HCT116 (cell line): ENCODE measurements at regions not wholly inside any gene's neighbourhood (a gene's known extent, or its start where the extent isn't known, plus 50 kb on each side); places are given as distances from the start of the nearest gene placed in this dataset.

Source experiments
- CEBPB ChIP-seq: IDR thresholded peaks from 2 replicates; pipeline ENCODE4 v1.6.1; 2012; ENCODE audit warnings: low read depth
- REST ChIP-seq: IDR thresholded peaks from 2 replicates; pipeline ENCODE4 v1.6.1; 2012; ENCODE audit warnings: low read depth
- SIN3A ChIP-seq: IDR thresholded peaks from 2 replicates; pipeline ENCODE4 v1.6.1; 2012; ENCODE audit warnings: low read depth
- YY1 ChIP-seq: IDR thresholded peaks from 2 replicates; pipeline ENCODE4 v1.6.1; 2011; ENCODE audit warnings: low read length, low read depth, moderate library complexity, mild to moderate bottlenecking; ENCODE audit not compliant: insufficient replicate concordance; ENCODE audit errors: extremely low read depth
- ZNF274 ChIP-seq: fragments of 200-500 bp; sonication (Bioruptor generic); IDR thresholded peaks from 2 replicates; pipeline ENCODE4 v1.6.1; 2014; ENCODE audit warnings: mild to moderate bottlenecking, low read depth, low read length, inconsistent platforms
- TF ChIP-seq, protein P1 (sequence below), 3 experiments: fragments of 200-600 bp in 1 of 3; sonication (generic) in 1 of 3; IDR thresholded peaks in 2 of 3; conservative IDR thresholded peaks in 1 of 3; 2 replicates each; pipeline ENCODE4 v1.5.1; 2012 to 2017; ENCODE audit warnings: low read depth in 2 of 3, low read length in 2 of 3, antibody characterized with exemption in 1 of 3, borderline replicate concordance in 1 of 3, control low read depth in 1 of 3, mild to moderate bottlenecking in 1 of 3, mixed read lengths in 1 of 3, mixed run types in 1 of 3, moderate library complexity in 1 of 3; ENCODE audit not compliant: insufficient read depth in 1 of 3

- TF ChIP-seq, protein P1, sequence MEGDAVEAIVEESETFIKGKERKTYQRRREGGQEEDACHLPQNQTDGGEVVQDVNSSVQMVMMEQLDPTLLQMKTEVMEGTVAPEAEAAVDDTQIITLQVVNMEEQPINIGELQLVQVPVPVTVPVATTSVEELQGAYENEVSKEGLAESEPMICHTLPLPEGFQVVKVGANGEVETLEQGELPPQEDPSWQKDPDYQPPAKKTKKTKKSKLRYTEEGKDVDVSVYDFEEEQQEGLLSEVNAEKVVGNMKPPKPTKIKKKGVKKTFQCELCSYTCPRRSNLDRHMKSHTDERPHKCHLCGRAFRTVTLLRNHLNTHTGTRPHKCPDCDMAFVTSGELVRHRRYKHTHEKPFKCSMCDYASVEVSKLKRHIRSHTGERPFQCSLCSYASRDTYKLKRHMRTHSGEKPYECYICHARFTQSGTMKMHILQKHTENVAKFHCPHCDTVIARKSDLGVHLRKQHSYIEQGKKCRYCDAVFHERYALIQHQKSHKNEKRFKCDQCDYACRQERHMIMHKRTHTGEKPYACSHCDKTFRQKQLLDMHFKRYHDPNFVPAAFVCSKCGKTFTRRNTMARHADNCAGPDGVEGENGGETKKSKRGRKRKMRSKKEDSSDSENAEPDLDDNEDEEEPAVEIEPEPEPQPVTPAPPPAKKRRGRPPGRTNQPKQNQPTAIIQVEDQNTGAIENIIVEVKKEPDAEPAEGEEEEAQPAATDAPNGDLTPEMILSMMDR (IDR thresholded peaks at IDR 0.05 in 2 of 3, conservative IDR thresholded peaks at IDR 0.05 in 1 of 3; ENCODE audit: borderline replicate concordance in 1 of 3, insufficient read depth in 1 of 3, low read depth in 2 of 3, low read length in 2 of 3), result no peak
- TF ChIP-seq SIN3A (no peak), CEBPB (no peak), YY1 (no peak), REST (no peak), ZNF274 (no peak)
Observed at GRCh38 chr2:220626603-220627002, 945.5 kb downstream of the EPHA4 start.
